ENCODE measurements at regions not wholly inside any gene's neighbourhood (a gene's known extent, or its start where the extent isn't known, plus 50 kb on each side); places are given as distances from the start of the nearest gene placed in this dataset.
"Not testable (repeated sequence)": the region's sequence is repeated elsewhere in the genome, so short reads cannot be mapped to it uniquely, and the experiment has no call there.

GRCh38 chr5:164312801-164313200 lies 807.4 kb downstream of the MAT2B start:
- DNase-seq, result no peak

- DNase-seq, result no peak
Measured at GRCh38 chr5:164317676-164318075, 812.3 kb downstream of the MAT2B start.

- no peak for DNase-seq
Measured at GRCh38 chr5:164319161-164319560, 813.7 kb downstream of the MAT2B start.

- DNase-seq, result no peak
Measured at GRCh38 chr5:164324239-164324638, 818.8 kb downstream of the MAT2B start.

GRCh38 chr5:164326219-164326618 lies 820.8 kb downstream of the MAT2B start:
- DNase-seq, result no peak

GRCh38 chr5:164327166-164327565 lies 821.7 kb downstream of the MAT2B start:
- DNase-seq, result not testable (repeated sequence)

GRCh38 chr5:164332349-164333196 lies 827.2 kb downstream of the MAT2B start:
- no peak for DNase-seq

- DNase-seq, result no peak
Measured at GRCh38 chr5:164335837-164336236, 830.4 kb downstream of the MAT2B start.

GRCh38 chr5:164336276-164336675 lies 830.9 kb downstream of the MAT2B start:
- DNase-seq, result no peak

- no peak for DNase-seq
Measured at GRCh38 chr5:164336906-164337305, 831.5 kb downstream of the MAT2B start.

- no peak for DNase-seq
Measured at GRCh38 chr5:164341056-164341619, 835.7 kb downstream of the MAT2B start.

GRCh38 chr5:164345173-164345849 lies 839.9 kb downstream of the MAT2B start:
- DNase-seq, result peak; percentile 62

GRCh38 chr5:164345853-164346252 lies 840.4 kb downstream of the MAT2B start:
- DNase-seq, result no peak

- no peak for DNase-seq
Measured at GRCh38 chr5:164346785-164347630, 841.6 kb downstream of the MAT2B start.

GRCh38 chr5:164350236-164350635 lies 844.8 kb downstream of the MAT2B start:
- no peak for DNase-seq

GRCh38 chr5:164351245-164351834 lies 845.9 kb downstream of the MAT2B start:
- no peak for DNase-seq

- no peak for DNase-seq
Measured at GRCh38 chr5:164352695-164353094, 847.3 kb downstream of the MAT2B start.

- DNase-seq, result no peak
Measured at GRCh38 chr5:164353155-164353554, 847.7 kb downstream of the MAT2B start.

- no peak for DNase-seq
Measured at GRCh38 chr5:164354139-164354751, 848.8 kb downstream of the MAT2B start.

GRCh38 chr5:164355267-164355830 lies 849.9 kb downstream of the MAT2B start:
- no peak for DNase-seq

- no peak for DNase-seq
Measured at GRCh38 chr5:164356790-164357189, 851.4 kb downstream of the MAT2B start.

Measured in right hindlimb (tissue), 1 donor.